Nephron progenitor cell (in vitro differentiated cells): ENCODE measurements at regions not wholly inside any gene's neighbourhood (a gene's known extent, or its start where the extent isn't known, plus 50 kb on each side); places are given as distances from the start of the nearest gene placed in this dataset.

Experiments
- DNase-seq: peaks from one replicate; pipeline ENCODE4 v3.0.0; 2021
- H3K27ac Mint-ChIP-seq: 2 replicates; pipeline ENCODE4 v1.8.0; 2021; ENCODE audit warnings: mild to moderate bottlenecking, moderate library complexity, mixed read lengths
- H3K27me3 Mint-ChIP-seq: 2 replicates; pipeline ENCODE4 v1.8.0; 2021; ENCODE audit warnings: mild to moderate bottlenecking, low read depth, mixed read lengths; ENCODE audit not compliant: poor library complexity
- H3K36me3 Mint-ChIP-seq: 2 replicates; pipeline ENCODE4 v1.8.0; 2021; ENCODE audit warnings: low read depth, mixed read lengths
- H3K4me1 Mint-ChIP-seq: 2 replicates; pipeline ENCODE4 v1.8.0; 2021; ENCODE audit warnings: mixed read lengths
- H3K4me3 Mint-ChIP-seq: 2 replicates; pipeline ENCODE4 v1.8.0; 2021; ENCODE audit warnings: mild to moderate bottlenecking, moderate library complexity, mixed read lengths
- H3K9me3 Mint-ChIP-seq: 2 replicates; pipeline ENCODE4 v1.8.0; 2021; ENCODE audit warnings: mild to moderate bottlenecking, moderate library complexity, mixed read lengths
- TF ChIP-seq, protein P1 (sequence below): fragments of 200-600 bp; sonication (generic); IDR thresholded peaks from 2 replicates; pipeline ENCODE4 v1.5.0; 2021; ENCODE audit warnings: antibody characterized with exemption

DNA sequence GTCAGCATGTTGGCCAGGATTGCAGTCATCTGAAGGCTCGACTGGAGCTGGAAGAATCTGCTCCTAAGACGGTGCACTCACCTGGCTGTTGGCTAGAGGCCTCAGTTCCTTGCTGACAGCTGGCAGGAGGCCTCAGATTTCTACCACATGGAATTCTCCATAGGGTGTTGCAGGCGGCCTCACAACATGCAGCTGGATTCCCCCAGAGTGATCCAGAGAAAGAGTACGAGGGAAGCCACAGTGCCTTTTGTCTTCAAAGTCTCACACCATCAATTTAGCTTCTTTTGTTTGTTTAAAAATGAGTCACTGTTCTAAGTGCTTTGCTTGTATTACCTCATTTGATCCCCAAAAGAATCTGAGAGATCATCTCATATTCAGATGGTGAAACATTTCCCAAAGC is 65.5 kb upstream of the FYN start:
- H3K4me3 Mint-ChIP-seq, result no peak overlapping the region
- H3K27ac Mint-ChIP-seq, result no peak overlapping the region
- no peak for DNase-seq
- H3K27me3 Mint-ChIP-seq, result no peaks in the 10 kb centered on the region
- H3K9me3 Mint-ChIP-seq, result peaks cover 27% of the 10 kb centered on the region
- TF ChIP-seq, protein P1, sequence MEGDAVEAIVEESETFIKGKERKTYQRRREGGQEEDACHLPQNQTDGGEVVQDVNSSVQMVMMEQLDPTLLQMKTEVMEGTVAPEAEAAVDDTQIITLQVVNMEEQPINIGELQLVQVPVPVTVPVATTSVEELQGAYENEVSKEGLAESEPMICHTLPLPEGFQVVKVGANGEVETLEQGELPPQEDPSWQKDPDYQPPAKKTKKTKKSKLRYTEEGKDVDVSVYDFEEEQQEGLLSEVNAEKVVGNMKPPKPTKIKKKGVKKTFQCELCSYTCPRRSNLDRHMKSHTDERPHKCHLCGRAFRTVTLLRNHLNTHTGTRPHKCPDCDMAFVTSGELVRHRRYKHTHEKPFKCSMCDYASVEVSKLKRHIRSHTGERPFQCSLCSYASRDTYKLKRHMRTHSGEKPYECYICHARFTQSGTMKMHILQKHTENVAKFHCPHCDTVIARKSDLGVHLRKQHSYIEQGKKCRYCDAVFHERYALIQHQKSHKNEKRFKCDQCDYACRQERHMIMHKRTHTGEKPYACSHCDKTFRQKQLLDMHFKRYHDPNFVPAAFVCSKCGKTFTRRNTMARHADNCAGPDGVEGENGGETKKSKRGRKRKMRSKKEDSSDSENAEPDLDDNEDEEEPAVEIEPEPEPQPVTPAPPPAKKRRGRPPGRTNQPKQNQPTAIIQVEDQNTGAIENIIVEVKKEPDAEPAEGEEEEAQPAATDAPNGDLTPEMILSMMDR, result no peak
- no peaks in the 10 kb centered on the region for H3K4me1 Mint-ChIP-seq
- H3K36me3 Mint-ChIP-seq, result peaks cover 11% of the 10 kb centered on the region

DNA sequence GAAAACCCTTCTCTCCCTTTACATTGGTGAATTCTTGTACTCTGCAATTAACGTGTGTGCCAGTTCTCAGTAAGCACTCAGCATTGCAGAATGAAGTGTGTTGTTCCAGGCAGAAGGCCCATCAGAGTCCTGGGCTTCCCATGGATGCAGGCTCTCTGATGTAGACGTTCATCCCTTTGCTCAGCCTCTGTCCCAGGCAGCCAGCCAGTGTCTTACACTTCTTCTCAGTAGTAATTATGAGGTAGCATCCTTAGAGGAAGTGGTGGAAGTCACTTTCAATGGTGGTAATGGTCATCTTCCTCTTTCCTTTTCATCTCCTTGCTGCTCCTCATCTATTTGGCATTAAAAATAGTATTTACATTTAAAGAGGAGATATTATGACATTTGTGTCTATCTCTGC is 66.7 kb upstream of the FYN start:
- peaks cover 26% of the 10 kb centered on the region for H3K9me3 Mint-ChIP-seq
- no peak overlapping the region for H3K4me3 Mint-ChIP-seq
- peaks cover 11% of the 10 kb centered on the region for H3K36me3 Mint-ChIP-seq
- TF ChIP-seq, protein P1, result no peak
- no peaks in the 10 kb centered on the region for H3K4me1 Mint-ChIP-seq
- no peaks in the 10 kb centered on the region for H3K27me3 Mint-ChIP-seq
- H3K27ac Mint-ChIP-seq, result no peak overlapping the region
- no peak for DNase-seq

DNA sequence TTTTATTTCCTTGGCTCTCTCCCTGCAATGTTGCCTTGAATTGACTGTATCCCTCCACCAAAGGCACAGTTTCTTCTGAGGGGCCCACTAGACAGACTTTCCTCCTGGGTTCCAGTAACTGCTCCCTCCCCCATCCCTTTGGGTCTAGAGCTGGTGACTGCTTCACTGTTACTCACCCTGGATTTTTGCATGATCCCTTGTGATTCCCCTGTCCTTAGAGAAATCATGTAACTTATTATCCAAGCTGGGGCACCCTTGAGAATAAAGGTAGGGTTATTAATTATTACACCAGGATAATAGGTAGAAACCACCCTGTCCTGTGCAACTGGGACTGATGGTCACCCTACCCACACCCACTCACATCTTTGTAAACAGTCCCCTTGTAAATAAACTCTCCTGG is 67.5 kb upstream of the FYN start:
- peaks cover 11% of the 10 kb centered on the region for H3K36me3 Mint-ChIP-seq
- H3K9me3 Mint-ChIP-seq, result peaks cover 25% of the 10 kb centered on the region
- no peaks in the 10 kb centered on the region for H3K27me3 Mint-ChIP-seq
- no peak overlapping the region for H3K4me3 Mint-ChIP-seq
- H3K27ac Mint-ChIP-seq, result no peak overlapping the region
- peaks cover 7% of the 10 kb centered on the region for H3K4me1 Mint-ChIP-seq
- DNase-seq, result no peak
- TF ChIP-seq, protein P1, result no peak

DNA sequence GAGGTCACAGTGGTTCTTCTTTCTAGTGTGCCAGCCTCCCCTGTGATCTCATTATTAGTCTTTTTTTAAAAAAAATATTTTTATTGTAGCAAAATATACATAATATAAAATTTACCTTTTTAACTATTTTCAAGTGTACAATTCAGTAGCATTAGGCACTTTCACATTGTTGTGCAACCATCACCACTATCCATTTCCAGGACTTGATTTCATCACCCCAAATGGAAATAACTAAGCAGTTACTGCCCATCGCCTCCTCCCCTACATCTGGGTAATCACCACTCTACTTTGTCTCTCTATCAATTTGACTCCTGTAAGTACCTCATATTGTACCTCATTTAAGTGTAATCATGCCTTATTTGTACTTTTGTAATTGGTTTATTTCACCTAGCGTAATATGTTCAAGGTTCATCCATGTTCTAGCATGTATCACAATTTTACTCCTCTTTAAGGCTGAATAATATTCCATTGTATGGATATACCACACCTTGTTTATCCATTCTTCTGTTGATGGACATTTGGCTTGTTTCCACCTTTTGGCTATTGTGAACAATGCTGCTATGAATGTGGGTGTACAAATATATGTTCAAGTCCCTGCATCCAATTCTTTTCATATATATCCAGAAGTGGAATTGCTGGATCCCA is 68.6 kb upstream of the FYN start:
- Mint-ChIP-seq H3K27me3 (no peaks in the 10 kb centered on the region), H3K4me1 (peaks cover 9% of the 10 kb centered on the region), H3K9me3 (peaks cover 19% of the 10 kb centered on the region), H3K36me3 (peaks cover 11% of the 10 kb centered on the region), H3K27ac (no peak overlapping the region), H3K4me3 (no peak overlapping the region)
- DNase-seq, result no peak
- TF ChIP-seq, protein P1, result no peak

DNA sequence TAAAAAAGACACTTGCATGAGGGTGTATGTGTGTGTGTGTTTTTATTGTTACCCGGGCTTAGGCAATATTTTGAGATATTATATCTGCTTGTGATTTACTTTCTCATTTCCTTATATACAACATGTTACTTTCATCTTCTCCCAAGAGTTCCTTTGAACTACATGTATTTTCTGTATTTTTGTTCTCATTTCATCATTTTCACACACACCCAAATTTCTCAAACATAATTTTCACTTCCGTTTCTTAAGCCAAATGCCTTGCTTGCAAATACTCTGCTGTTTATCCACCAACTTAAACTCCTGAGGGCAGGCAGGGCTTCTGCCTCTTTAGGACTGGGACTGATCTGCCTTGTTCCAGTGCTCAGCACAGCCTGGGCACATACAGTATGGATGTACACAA is 69.3 kb upstream of the FYN start:
- Mint-ChIP-seq H3K27me3 (no peaks in the 10 kb centered on the region), H3K36me3 (peaks cover 11% of the 10 kb centered on the region), H3K9me3 (peaks cover 19% of the 10 kb centered on the region), H3K4me1 (peaks cover 9% of the 10 kb centered on the region), H3K4me3 (no peak overlapping the region), H3K27ac (no peak overlapping the region)
- TF ChIP-seq, protein P1, result no peak
- no peak for DNase-seq

DNA sequence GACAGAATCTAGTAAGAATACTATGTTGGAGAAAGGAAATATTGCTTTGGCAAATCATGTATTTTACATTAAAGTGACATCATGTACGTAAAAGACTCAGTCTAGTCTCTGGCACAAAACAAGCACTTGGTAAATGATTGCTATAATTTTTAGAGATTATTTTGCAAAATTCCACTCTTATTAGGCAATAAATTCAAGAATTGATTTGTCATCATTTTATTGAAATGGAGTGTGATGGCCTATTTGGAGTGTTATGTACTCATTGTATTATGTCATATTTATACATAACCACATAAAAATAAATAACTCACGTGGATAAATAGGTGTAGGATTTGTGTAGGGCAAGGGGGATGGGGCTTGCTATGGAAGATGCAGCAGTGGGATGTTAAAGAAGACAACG is 70.0 kb upstream of the FYN start:
- H3K27ac Mint-ChIP-seq, result no peak overlapping the region
- peaks cover 11% of the 10 kb centered on the region for H3K36me3 Mint-ChIP-seq
- TF ChIP-seq, protein P1, result no peak
- no peak overlapping the region for H3K4me3 Mint-ChIP-seq
- no peaks in the 10 kb centered on the region for H3K27me3 Mint-ChIP-seq
- peaks cover 16% of the 10 kb centered on the region for H3K4me1 Mint-ChIP-seq
- H3K9me3 Mint-ChIP-seq, result peaks cover 19% of the 10 kb centered on the region
- no peak for DNase-seq
